Calu3 (cell line): ENCODE measurements at regions not wholly inside any gene's neighbourhood (a gene's known extent, or its start where the extent isn't known, plus 50 kb on each side); places are given as distances from the start of the nearest gene placed in this dataset.
"Not testable (repeated sequence)": the region's sequence is repeated elsewhere in the genome, so short reads cannot be mapped to it uniquely, and the experiment has no call there.

Experiments used
- BruUV-seq: library from RNA; stranded (reverse); fragments of 400-500 nt; replicated peaks from 2 replicates; lab custom pipeline; 2021; lab: Mats Ljungman, UMichigan
- CTCF ChIA-PET: fragments of 300-600 bp; sonication (Branson Sonifier 250); formaldehyde crosslinking; loops from one replicate; lab custom pipeline; 2022; ENCODE audit warnings: antibody characterized with exemption; lab: Charles Lee
- DNase-seq: peaks from one replicate; pipeline ENCODE4 v3.0.0; 2022
- H3K27ac Mint-ChIP-seq: one replicate; pipeline ENCODE4 v1.8.0; 2022; ENCODE audit warnings: mixed read lengths; ENCODE audit not compliant: unreplicated experiment
- H3K27me3 Mint-ChIP-seq: one replicate; pipeline ENCODE4 v1.8.0; 2022; ENCODE audit warnings: mixed read lengths; ENCODE audit not compliant: unreplicated experiment
- H3K36me3 Mint-ChIP-seq: one replicate; pipeline ENCODE4 v1.8.0; 2022; ENCODE audit warnings: mild to moderate bottlenecking, moderate library complexity, mixed read lengths; ENCODE audit not compliant: insufficient read depth, unreplicated experiment
- H3K4me1 Mint-ChIP-seq: one replicate; pipeline ENCODE4 v1.8.0; 2022; ENCODE audit warnings: mild to moderate bottlenecking, low read depth, mixed read lengths; ENCODE audit not compliant: unreplicated experiment
- H3K4me3 Mint-ChIP-seq: one replicate; pipeline ENCODE4 v1.8.0; 2022; ENCODE audit warnings: mild to moderate bottlenecking, low read depth, moderate library complexity, mixed read lengths; ENCODE audit not compliant: unreplicated experiment
- H3K9me3 Mint-ChIP-seq: one replicate; pipeline ENCODE4 v1.8.0; 2022; ENCODE audit warnings: low read depth, mixed read lengths; ENCODE audit not compliant: unreplicated experiment
- intact Hi-C: fragments of 100-400 bp; cut with micrococcal nuclease; formaldehyde crosslinking; loops from one replicate; pipeline ENCODE4 v1.10.0; 2022; ENCODE audit not compliant: unreplicated experiment
- TF ChIP-seq, protein P1 (sequence below): fragments of 200-600 bp; IDR thresholded peaks from one replicate; pipeline ENCODE4 v1.8.0; 2022; ENCODE audit warnings: antibody characterized with exemption; ENCODE audit not compliant: unreplicated experiment

DNA sequence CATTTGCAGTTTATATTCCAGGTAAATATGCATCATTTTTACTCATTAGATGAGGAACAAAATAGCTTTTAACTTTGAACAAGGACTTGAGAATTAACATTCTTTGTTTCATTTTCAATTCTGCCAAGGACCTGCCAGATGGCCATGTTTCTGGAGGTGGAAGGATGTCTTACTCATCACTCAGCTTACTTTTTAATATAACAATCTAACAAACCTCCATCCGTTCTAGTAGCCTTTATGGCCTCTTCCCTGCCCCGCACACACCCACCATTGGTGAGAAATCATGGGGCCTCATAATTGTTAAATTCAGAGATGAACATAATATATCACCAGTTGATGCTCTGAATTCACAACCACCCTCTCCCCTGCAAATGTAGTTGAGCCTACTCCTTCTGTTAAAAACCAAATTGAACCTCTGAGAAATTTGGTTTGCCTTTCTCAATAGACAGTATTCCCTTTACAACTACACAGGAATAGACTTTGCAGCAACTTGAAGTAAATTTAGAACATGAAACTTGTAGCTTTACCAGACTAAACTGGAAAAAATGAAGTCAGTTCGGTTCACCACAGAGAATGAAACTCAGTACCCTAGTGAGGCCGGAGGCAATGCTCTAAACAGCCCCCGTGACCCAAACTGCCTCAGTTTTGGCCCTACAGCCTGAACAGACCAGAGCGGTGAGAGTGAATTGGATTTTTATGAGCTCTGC is 50.1 kb upstream of the ACSL4 start:
- H3K27ac Mint-ChIP-seq = no peak overlapping the region
- CTCF ChIA-PET = no interaction called here
- BruUV-seq = no TSS peak

DNA sequence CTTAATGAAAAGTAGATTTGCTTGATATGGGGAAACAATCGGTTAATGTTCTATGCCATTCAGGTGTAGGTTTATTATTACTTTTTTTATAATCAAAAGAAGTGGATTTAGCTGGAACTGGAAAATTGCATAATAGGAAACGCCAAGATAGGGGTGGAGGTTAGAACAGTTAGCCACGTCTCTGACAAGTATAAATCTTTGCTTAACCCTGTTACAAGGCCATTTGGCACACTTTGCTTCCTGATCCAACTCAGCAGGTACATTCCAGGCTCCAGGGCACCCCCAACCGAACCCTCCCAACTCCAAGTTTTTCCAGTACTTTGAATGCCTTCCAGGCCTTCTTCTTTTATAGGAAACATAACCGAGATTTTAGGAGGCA is 50.6 kb upstream of the ACSL4 start:
- Mint-ChIP-seq H3K9me3 (no peaks in the 10 kb centered on the region), H3K4me1 (no peaks in the 10 kb centered on the region), H3K36me3 (no peaks in the 10 kb centered on the region), H3K27me3 (no peaks in the 10 kb centered on the region), H3K4me3 (no peak overlapping the region), H3K27ac (no peak overlapping the region)
- intact Hi-C loops = no loop called here
- CTCF ChIA-PET = no interaction called here
- TF ChIP-seq, protein P1, sequence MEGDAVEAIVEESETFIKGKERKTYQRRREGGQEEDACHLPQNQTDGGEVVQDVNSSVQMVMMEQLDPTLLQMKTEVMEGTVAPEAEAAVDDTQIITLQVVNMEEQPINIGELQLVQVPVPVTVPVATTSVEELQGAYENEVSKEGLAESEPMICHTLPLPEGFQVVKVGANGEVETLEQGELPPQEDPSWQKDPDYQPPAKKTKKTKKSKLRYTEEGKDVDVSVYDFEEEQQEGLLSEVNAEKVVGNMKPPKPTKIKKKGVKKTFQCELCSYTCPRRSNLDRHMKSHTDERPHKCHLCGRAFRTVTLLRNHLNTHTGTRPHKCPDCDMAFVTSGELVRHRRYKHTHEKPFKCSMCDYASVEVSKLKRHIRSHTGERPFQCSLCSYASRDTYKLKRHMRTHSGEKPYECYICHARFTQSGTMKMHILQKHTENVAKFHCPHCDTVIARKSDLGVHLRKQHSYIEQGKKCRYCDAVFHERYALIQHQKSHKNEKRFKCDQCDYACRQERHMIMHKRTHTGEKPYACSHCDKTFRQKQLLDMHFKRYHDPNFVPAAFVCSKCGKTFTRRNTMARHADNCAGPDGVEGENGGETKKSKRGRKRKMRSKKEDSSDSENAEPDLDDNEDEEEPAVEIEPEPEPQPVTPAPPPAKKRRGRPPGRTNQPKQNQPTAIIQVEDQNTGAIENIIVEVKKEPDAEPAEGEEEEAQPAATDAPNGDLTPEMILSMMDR = no peak
- no TSS peak for BruUV-seq
- no peak for DNase-seq

More for the DNA sequence above, 50.1 kb upstream of the ACSL4 start:
- no peak overlapping the region for H3K4me3 Mint-ChIP-seq
- no peaks in the 10 kb centered on the region for H3K36me3 Mint-ChIP-seq
- H3K4me1 Mint-ChIP-seq = no peaks in the 10 kb centered on the region
- TF ChIP-seq, protein P1 = no peak
- H3K9me3 Mint-ChIP-seq = no peaks in the 10 kb centered on the region
- intact Hi-C loops = no loop called here
- no peaks in the 10 kb centered on the region for H3K27me3 Mint-ChIP-seq
- DNase-seq = no peak

DNA sequence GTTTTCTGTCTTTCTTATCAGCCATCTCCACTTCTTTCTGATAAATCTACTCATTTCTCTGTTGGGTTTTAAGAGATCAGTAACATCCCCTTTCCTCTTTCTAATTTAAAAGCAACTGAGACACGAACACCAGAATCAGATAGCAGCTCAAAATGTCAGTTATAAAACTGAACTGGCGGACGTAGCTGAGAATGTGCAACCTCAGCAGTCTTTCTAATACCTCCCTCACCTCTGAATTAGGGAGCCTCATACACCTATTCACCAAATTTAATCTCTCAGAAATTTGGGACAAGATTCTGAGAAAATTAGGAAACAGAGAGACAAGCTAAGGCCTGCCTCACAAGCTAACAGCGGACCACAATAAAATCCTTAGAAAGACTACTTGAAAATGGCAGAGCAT is 52.0 kb upstream of the ACSL4 start:
- no peaks in the 10 kb centered on the region for H3K9me3 Mint-ChIP-seq
- H3K4me1 Mint-ChIP-seq = no peaks in the 10 kb centered on the region
- TF ChIP-seq, protein P1 = no peak
- CTCF ChIA-PET = no interaction called here
- H3K27ac Mint-ChIP-seq = no peak overlapping the region
- intact Hi-C loops = no loop called here
- no peak overlapping the region for H3K4me3 Mint-ChIP-seq
- BruUV-seq = no TSS peak
- H3K27me3 Mint-ChIP-seq = no peaks in the 10 kb centered on the region
- H3K36me3 Mint-ChIP-seq = no peaks in the 10 kb centered on the region
- no peak for DNase-seq

DNA sequence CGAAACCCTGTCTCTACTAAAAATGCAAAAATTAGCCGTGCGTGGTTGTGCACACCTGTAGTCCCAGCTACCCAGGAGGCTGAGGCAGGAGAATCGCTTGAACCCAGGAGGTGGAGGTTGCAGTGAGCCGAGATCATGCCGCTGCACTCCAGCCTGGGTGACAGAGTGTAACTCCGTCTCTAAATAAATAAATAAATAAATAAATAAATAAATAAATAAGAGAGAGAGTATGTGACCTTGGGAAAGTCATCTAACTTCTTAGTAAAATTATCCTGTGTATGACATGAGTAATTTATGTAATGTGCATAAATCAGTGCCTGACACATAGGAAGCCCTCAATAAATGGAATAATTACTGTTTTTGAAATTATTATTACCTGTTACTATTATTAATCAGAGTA is 57.5 kb upstream of the ACSL4 start:
- CTCF ChIA-PET, H3K27ac Mint-ChIP-seq, H3K4me3 Mint-ChIP-seq, DNase-seq, BruUV-seq, H3K4me1 Mint-ChIP-seq, H3K36me3 Mint-ChIP-seq, H3K9me3 Mint-ChIP-seq, intact Hi-C loops, H3K27me3 Mint-ChIP-seq: not testable (repeated sequence)

DNA sequence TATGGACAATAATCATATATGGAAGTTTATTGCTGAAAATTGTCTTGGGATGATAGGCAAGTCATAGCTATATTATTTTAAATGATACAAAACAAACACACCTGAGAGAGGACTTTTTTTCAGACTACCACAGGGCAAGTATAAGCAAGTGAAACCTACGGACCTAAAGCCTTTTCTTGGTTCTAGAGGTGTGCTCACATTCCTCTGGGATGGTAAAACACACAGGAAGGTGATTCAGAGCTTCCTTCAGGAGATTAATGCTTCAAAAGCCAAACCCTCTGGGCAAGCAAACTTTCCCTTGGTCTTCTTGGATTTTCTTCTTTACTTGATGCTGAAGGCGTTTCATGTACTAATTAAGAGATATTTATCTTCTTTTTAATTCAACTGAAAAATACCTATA is 60.1 kb upstream of the ACSL4 start:
- intact Hi-C loops = no loop called here
- no peaks in the 10 kb centered on the region for H3K36me3 Mint-ChIP-seq
- BruUV-seq = no TSS peak
- peaks cover 8% of the 10 kb centered on the region for H3K4me1 Mint-ChIP-seq
- H3K9me3 Mint-ChIP-seq = no peaks in the 10 kb centered on the region
- TF ChIP-seq, protein P1 = no peak
- H3K27me3 Mint-ChIP-seq = no peaks in the 10 kb centered on the region
- H3K27ac Mint-ChIP-seq = no peak overlapping the region
- CTCF ChIA-PET = no interaction called here
- no peak overlapping the region for H3K4me3 Mint-ChIP-seq
- DNase-seq = no peak
